Liver (tissue), 3 donors: ENCODE measurements at regions not wholly inside any gene's neighbourhood (a gene's known extent, or its start where the extent isn't known, plus 50 kb on each side); places are given as distances from the start of the nearest gene placed in this dataset.
"Not testable (repeated sequence)": the region's sequence is repeated elsewhere in the genome, so short reads cannot be mapped to it uniquely, and the experiment has no call there.

ENCODE experiments used
- GABPA ChIP-seq, 2 donors: IDR thresholded peaks in 1 of 2; conservative IDR thresholded peaks in 1 of 2; 2 replicates each; pipeline ENCODE4 v1.6.1; 2016; ENCODE audit warnings: antibody characterized with exemption in 2 of 2, mild to moderate bottlenecking in 1 of 2, moderate library complexity in 1 of 2
- HNF4G ChIP-seq: IDR thresholded peaks from 2 replicates; pipeline ENCODE4 v1.6.1; 2016; ENCODE audit warnings: antibody characterized with exemption
- JUND ChIP-seq, 2 donors: IDR thresholded peaks; 2 replicates each; pipeline ENCODE4 v1.6.1; 2016; ENCODE audit warnings: antibody characterized with exemption in 2 of 2
- MAX ChIP-seq: IDR thresholded peaks from 2 replicates; pipeline ENCODE4 v1.6.1; 2016; ENCODE audit warnings: antibody characterized with exemption
- RAD21 ChIP-seq, 2 donors: IDR thresholded peaks; 2 replicates each; pipeline ENCODE4 v1.6.1; 2016; ENCODE audit warnings: antibody characterized with exemption in 2 of 2, mild to moderate bottlenecking in 2 of 2
- REST ChIP-seq: IDR thresholded peaks from 2 replicates; pipeline ENCODE4 v1.6.1; 2016; ENCODE audit warnings: antibody characterized with exemption, mild to moderate bottlenecking
- SP1 ChIP-seq: IDR thresholded peaks from 2 replicates; pipeline ENCODE4 v1.6.1; 2018; ENCODE audit warnings: antibody characterized with exemption, mild to moderate bottlenecking
- YY1 ChIP-seq: IDR thresholded peaks from 2 replicates; pipeline ENCODE4 v1.6.1; 2016; ENCODE audit warnings: antibody characterized with exemption, mild to moderate bottlenecking
- ZBTB33 ChIP-seq: IDR thresholded peaks from 2 replicates; pipeline ENCODE4 v1.6.1; 2016; ENCODE audit warnings: antibody characterized with exemption
- TF ChIP-seq, protein P1 (sequence below): fragments of 150-350 bp; IDR thresholded peaks from 2 replicates; pipeline ENCODE4 v1.5.1; 2017; ENCODE audit warnings: improper control_type of control experiment, low read depth, low read length; ENCODE audit not compliant: missing input control
- donor health status: healthy.
- donor health status: healthy.

DNA sequence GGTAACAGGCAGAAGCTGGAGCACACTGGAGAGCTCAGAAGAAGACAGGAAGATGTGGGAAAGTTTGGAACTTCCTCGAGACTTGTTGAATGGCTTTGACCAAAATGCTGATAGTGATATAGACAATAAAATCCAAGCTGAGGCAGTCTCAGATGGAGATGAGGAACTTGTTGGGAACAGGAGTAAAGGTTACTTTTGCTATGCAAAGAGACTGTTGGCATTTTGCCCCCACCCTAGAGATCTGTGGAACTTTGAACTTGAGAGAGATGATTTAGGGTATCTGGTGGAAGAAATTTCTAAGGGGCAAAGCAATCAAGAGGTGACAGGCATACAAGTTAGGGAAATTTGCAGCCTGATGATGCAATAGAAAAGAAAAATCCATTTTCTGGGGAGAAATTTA, 493.5 kb downstream of the CHSY3 start:
- TF ChIP-seq REST; ZBTB33; JUND (IDR thresholded peaks at IDR 0.05); MAX; YY1; GABPA (IDR thresholded peaks at IDR 0.05 in 1 of 2, conservative IDR thresholded peaks at IDR 0.05 in 1 of 2); SP1; RAD21 (IDR thresholded peaks at IDR 0.05); HNF4G: not testable (repeated sequence)
- TF ChIP-seq, protein P1, sequence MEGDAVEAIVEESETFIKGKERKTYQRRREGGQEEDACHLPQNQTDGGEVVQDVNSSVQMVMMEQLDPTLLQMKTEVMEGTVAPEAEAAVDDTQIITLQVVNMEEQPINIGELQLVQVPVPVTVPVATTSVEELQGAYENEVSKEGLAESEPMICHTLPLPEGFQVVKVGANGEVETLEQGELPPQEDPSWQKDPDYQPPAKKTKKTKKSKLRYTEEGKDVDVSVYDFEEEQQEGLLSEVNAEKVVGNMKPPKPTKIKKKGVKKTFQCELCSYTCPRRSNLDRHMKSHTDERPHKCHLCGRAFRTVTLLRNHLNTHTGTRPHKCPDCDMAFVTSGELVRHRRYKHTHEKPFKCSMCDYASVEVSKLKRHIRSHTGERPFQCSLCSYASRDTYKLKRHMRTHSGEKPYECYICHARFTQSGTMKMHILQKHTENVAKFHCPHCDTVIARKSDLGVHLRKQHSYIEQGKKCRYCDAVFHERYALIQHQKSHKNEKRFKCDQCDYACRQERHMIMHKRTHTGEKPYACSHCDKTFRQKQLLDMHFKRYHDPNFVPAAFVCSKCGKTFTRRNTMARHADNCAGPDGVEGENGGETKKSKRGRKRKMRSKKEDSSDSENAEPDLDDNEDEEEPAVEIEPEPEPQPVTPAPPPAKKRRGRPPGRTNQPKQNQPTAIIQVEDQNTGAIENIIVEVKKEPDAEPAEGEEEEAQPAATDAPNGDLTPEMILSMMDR = not testable (repeated sequence)
